ENCODE measurements at regions not wholly inside any gene's neighbourhood (a gene's known extent, or its start where the extent isn't known, plus 50 kb on each side); places are given as distances from the start of the nearest gene placed in this dataset.
"Not testable (repeated sequence)": the region's sequence is repeated elsewhere in the genome, so short reads cannot be mapped to it uniquely, and the experiment has no call there.

- no peak for FAIRE-seq
Observed at GRCh38 chr2:190150413-190150812, 87.9 kb upstream of the MSTN start.

- no peak for FAIRE-seq
Observed at GRCh38 chr2:190149908-190150307, 87.4 kb upstream of the MSTN start.

GRCh38 chr2:190149200-190149599 is 86.7 kb upstream of the MSTN start:
- FAIRE-seq, result no peak

GRCh38 chr2:190146109-190146508 is 83.6 kb upstream of the MSTN start:
- FAIRE-seq, result not testable (repeated sequence)

DNA sequence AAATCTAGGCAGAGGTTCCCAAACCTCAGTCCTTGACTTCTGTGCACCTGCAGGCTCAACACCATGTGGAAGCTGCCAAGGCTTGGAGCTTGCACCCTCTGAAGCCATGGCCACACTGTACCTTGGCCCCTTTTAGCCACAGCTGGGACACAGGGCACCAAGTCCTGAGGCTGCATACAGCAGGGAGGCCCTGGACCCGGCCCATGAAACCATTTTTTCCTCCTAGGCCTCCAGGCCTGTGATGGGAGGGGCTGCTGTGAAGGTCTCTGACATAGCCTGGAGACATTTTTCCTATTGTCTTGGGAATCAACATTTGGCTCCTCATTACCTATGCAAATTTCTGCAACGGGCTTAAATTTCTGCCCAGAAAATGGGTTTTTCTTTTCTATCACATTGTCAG is 77.9 kb upstream of the MSTN start:
- FAIRE-seq, result not testable (repeated sequence)

DNA sequence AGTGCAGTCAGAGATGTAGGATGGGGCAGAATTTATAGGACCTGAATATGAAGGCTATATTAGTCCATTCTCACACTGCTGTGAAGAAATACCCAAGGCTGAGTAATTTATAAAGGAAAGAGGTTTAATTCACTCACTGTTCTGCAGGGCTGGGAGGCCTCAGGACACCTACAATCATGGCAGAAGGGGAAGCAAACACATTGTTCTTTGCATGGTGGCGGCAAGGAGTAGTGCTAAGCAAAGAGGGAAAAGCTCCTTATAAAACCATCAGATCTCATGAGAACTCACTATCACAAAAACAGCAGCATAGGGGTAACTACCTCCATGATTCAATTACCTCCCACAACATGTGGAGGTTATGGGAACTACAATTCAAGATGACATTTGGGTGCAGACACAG is 76.8 kb upstream of the MSTN start:
- FAIRE-seq, result no peak

GRCh38 chr2:190138032-190138431 is 75.5 kb upstream of the MSTN start:
- no peak for FAIRE-seq

- FAIRE-seq, result no peak
Observed at GRCh38 chr2:190137561-190137960, 75.0 kb upstream of the MSTN start.

GRCh38 chr2:190136825-190137224 is 74.3 kb upstream of the MSTN start:
- no peak for FAIRE-seq

- no peak for FAIRE-seq
Observed at GRCh38 chr2:190136259-190136658, 73.7 kb upstream of the MSTN start.

GRCh38 chr2:190129421-190130199 is 67.1 kb upstream of the MSTN start:
- no peak for FAIRE-seq

- FAIRE-seq, result no peak
Observed at GRCh38 chr2:190127651-190128050, 65.1 kb upstream of the MSTN start.

DNA sequence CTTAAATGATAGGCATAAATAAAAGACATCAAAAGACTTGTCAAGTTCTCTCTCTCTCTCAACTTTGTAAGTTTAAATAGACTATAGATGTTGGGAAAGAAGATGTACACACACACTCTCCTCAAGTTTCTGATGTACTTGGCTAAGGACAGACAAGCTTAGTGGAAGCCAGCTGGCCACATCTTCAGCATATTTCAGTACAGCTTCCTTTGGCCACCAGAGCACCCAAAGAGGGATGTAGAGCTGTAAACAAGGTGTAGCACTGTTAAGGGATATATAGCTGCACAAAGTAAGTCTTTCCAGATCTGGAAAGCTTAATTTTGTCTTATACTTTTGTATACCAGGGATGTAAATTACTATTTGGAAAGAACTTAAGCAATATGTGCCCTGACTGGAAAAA is 64.3 kb upstream of the MSTN start:
- no peak for FAIRE-seq

DNA sequence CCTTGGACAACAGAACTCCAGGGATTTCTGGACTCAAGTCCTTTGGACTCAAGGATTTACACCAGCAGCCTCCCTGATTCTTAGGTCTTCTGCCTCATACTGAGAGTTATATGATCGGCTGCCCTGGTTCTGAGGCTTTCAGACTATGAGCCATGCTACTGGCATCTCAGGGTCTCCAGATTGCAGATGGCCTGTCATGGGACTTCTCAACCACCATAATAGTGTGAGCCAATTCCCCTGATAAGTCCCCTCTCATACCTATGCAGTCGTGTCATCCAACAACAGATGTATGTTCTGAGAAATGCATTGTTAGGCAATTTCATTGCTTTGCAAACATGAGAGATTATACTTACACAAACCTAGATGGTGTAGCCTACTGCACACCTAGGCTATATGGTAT is 61.4 kb upstream of the MSTN start:
- no peak for FAIRE-seq

- FAIRE-seq, result peak; percentile 33
Observed at GRCh38 chr2:190121971-190122370, 59.4 kb upstream of the MSTN start.

- no peak for FAIRE-seq
Observed at GRCh38 chr2:190121305-190121704, 58.8 kb upstream of the MSTN start.

GRCh38 chr2:190119923-190120590 is 57.5 kb upstream of the MSTN start:
- FAIRE-seq, result no peak

DNA sequence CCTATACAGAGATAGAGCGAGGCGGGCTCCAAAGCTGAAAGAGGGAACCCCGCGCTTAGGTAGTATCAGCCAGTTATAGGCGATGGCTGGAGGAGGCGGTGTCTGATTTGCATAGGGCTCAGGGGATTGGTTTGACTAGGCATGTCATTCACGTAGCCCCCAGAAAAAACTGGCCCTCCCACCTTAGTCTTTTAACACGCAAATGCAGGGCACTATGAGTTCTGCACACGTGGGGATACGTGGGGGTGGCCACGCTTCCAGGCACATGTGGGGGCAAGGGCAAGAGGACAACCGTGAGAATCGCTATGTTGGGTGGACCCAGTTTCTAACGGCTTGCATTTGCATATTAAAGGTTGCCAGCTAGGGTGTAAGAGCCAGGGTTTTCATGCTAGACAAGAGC is 56.7 kb upstream of the MSTN start:
- no peak for FAIRE-seq

- FAIRE-seq, result no peak
Observed at GRCh38 chr2:190117305-190117704, 54.8 kb upstream of the MSTN start.

DNA sequence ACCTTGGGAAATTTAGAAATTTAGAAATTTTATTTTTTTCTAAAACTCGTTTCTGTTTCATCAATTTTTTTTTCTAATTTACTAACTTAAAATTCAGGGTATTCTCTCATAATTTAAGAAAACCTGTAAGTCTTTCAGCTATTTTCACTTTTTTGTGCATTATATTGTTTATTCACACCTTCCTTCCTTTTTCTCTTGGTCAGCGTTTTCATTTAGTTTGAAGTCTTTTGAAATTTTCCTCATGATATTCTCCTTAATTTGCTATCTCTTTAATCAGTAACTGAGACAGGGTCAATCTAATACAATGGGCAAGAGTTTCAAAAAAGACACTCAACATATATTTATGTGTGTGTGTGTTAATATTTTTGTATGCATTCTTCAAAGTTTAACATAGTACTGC is 50.5 kb upstream of the MSTN start:
- no peak for FAIRE-seq

Data from G401.6 (cell line).